ENCODE measurements at regions not wholly inside any gene's neighbourhood (a gene's known extent, or its start where the extent isn't known, plus 50 kb on each side); places are given as distances from the start of the nearest gene placed in this dataset.

DNA sequence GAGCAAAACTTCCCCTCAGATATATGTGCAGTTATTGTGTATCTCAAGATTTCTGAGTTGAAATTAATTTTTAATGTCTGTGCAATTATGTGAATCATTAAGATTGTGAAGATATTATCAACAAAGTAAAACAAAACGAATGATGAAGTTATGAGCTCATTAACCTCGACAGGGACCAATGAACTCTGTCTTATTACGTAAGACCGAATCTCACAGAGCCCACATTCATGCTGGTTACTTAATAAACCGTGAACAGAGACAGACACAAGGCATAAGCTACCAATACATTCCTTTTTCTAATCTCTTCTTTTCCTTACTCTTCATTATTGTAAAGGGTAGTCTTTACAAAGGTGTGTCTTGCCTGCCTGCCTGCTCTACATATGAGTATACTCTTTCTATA, 568.7 kb downstream of the RPS29 start:
- no peak for DNase-seq (ENCODE audit: low spot score)

DNA sequence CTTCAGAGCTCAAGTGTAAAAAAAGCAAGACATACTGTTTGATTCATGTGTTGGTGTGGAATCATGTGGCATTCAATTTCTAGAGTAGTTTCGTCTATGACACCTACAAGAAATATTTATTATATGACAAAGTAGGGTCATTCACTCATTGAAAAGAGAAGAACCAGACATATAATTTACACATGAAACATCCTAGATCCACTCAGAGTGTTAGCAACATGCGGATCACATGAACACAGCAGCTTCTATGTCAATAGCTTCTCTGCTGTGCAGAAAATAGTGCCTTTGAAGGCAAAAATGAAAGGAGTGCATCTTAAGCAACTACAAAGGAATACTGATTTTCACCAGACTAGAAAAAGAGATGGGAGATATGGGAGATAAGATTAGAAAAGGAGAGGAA, 569.8 kb downstream of the RPS29 start:
- DNase-seq (ENCODE audit: low spot score), result no peak

DNA sequence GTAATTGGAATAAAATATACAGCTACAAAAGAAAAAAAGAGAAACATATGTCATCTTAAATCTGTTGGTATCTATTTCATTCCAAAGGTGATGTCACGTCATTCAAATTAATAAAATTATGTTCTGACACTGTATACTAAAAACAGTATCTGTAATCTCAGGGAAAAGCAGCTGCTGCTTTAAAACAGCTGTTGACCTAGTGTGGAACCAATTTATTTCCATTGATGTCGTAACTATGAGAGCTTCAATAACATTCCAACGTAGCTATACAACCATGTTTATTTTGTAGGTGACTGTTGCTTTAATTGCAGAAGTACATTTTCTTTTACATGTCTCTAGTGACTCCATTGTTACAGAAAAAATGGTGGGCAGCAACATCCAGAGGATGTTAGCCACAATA, 571.7 kb downstream of the RPS29 start:
- no peak for DNase-seq (ENCODE audit: low spot score)

DNA sequence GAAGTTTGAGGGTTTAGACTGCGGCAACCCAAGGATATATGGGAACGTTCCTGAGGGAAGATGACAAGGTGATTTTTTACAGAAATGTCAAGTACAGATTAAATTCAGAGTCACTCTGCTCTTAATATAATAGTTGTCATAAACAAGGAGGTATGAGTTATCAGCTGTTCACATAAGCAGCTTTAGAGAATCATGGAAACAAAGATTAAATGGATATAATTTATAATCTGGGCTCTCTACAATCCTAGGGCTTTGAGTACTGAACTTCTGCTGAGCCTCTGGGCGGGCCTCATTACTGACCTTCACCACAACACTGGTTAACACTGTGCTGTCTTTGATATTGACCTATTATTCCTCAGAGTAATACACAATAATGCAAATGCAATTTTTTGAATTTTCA, 577.8 kb downstream of the RPS29 start:
- no peak for DNase-seq (ENCODE audit: low spot score)

DNA sequence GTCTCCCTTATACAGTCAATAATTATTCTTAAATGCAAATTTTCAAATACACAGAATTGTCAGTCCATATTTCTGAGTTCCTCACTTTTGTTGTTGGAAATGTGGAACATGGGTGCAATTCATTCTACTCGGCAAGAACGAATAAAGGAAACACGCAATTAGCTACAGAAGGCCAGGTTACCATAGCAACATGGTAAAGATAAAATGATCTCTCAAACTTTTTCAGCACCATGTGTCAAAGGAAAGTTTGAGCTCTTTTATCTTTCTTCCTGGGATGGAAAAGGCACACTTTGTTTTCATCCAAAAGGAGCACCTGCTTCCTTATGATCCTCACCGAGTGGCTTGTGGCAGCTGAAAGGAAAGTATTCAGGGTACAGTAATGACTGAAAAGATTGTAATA, 595.0 kb downstream of the RPS29 start:
- no peak for DNase-seq (ENCODE audit: low spot score)

DNA sequence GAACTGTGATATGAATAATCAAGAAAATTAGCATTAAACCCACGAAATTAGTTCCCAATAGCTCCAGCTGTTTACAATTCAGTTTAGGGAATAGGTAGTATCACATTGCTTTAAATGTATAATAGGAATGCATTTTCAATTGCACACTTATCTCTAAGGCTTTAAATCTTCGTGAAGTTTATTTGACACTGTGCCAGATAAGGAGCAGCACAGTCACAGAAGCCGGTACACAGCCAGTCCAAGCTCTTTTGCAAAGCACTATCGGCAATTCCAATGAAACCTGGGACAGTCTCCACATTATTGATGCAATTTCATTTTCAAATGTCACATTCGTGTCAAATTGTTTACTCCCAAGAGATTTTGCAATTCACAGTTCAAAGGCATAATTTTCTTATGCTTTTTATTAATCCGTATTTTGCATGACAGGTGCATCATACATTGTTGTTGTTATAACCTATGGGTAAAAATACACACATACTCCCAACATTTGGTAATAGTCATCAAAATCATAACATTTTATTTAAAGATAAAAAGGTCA, 602.8 kb downstream of the RPS29 start:
- no peak for DNase-seq (ENCODE audit: low spot score)

DNA sequence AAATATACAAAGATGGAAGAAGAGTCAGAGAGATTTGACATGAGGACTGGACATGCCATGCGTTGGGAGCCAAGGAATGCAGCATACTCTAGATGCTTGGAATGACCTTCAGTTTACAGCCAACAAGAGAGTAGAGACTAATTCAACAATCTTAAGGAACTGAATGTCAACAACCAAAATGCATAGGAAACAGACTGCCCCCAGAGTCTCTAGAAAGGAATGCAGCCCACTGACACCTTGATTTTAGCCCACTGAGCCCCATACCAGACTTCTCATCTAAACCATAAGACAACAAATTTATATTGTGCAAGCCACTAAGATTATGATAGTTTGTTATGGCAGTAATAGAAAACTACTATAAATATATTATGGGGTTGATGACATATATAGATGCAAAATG, 611.2 kb downstream of the RPS29 start:
- no peak for DNase-seq (ENCODE audit: low spot score)

DNA sequence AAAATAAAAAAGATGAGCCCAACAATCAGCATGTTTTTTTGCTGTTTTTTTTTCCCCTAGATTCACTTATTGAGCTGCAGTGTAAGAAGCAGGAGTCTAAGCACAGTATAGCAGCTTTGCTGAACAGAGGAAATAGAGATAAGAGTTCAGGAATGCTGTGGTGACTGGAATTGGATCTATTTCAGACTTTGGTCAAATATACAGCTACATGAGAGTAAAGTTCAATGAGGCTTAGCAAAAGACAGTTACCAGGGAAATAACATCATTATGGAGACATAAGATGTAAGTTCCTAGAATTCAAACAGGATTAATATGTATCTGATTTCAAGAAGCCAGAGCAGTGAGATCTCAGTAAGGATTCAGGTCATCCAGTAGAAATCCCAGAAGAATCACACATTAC, 613.0 kb downstream of the RPS29 start:
- no peak for DNase-seq (ENCODE audit: low spot score)

DNA sequence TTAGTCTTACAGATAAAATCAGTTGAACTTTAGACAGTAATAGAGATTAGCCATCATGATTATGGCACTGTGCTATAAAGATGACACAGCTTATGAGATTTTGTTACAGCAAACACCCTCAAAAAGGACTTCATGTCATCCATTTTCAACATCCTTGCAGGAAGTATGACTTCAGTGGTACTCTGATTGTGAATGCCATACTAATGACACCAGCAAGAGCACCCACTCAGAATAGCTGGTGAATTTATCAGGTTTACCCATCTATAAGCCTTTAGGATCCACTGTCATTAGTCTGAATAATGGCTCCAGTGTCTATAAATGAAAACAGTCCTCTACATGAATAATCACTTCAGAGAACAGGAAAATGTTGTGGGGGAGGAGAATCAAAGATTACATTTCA, 615.2 kb downstream of the RPS29 start:
- DNase-seq (ENCODE audit: low spot score), result no peak

DNA sequence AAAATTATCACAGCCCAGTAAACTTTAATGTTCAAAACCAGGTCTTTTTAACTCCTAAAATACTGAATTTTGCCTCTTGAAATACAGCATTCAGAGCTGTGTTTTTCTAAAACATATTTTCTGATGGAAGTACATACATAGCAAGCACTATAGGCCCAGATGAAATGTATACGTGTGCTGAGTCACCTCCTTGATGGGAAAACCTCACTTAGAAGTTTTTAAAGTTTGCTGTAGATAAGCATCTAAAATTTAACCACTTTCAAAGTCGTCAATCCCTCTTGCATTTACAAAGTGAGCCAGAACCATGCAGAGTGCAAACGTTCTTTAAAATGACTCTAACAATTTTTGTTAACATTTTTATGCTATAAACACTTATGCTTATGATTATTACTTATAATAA, 618.8 kb downstream of the RPS29 start:
- no peak for DNase-seq (ENCODE audit: low spot score)

DNA sequence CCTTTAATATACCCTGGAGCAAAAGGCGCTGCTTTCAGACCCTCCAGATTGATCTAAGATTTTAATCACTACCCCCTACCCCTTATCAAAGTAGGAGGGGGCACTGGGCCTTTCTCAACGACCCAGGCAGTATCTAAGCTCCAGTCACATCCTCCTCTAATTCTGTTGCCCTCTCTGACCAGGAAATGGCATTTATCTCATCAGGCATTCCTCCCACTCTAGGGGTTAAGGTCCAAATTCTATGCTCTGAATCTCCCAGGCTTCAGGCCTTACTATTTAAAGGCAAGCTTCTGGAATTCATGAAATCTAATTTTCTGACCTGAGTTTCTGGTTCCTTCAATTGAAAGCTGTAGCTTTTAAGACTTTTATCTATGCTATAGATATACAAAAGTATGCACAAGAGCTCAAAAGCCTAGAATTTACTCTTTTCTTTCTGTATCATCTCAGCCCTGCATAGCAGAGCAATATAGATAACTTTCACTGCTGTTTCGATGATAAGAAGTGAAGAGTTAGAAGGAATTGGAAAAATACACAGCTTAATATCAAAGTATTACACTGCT, 622.9 kb downstream of the RPS29 start:
- DNase-seq (ENCODE audit: low spot score), result no peak

DNA sequence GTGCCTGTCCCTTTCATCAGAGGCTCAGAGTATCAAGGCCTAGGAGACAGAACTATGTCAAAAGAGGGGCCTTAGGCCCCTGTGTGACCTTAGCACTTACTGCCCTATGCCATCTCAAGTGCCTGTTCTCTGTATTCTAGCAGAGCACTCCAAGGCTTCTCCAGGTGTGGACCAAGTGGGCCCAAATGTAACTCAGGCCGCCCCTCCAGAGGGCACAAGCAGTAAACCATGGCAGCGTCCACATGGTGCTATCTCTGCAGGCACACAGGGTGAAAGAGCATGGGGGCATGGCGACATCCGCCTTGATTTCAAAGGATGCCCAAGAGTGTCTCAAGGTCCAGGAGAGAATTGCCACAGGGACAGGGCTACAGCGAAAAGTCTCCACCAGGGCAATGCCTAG, 628.7 kb downstream of the RPS29 start:
- no peak for DNase-seq (ENCODE audit: low spot score)

DNA sequence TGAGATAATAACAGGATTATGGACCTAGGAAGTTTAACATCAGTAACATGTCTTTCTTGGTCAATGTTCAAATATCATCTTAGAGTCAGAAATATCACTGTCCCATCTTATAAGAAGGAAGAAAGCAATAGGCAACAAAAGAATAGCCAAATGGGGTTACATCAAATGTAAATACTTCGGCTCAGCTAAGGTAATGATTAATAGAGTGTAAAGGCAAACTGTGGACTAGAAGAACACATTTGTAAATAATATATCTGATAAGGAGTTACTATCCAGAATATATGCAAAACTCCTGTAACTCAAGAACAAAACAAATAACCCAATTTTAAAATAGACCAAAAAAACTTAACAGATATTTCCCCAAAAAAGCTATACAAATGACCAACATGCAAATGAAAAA, 630.3 kb downstream of the RPS29 start:
- DNase-seq (ENCODE audit: low spot score), result no peak

DNA sequence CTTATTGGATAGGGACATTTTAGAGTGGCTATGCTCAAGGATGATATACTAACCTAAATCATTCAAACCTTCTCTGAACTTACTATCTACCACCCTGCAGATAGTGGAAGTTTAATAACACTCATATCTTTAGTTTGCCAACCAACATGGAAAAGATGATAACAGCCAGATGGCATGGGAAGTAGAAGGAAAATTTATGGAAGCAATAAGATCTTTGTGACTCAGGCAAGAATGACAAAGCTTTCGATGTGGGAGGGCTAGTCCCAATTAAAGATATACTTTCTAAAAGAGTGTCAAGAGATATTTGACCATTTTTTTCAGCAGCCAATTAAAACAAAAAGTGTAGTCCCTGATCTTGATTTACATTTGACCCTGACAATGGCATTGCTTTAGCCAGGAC, 631.7 kb downstream of the RPS29 start:
- DNase-seq (ENCODE audit: low spot score), result no peak

DNA sequence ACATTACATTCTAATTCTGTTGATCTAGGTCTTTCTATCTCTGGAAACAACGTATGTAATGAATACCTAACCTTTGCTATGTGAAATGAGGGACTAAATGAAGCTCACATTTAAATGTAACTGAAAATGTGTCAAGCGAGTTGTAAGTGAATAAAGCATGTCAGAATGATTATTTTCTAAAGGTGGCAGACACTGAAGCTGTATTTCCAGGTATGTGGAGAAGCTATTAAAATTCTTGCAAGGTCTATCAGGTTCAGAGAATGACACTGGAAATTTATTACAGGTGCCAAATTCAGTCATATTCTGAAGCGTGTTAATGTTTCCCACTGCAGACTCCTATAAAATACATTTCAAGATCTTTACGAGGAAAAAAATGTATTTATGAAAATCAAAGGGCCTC, 641.4 kb downstream of the RPS29 start:
- DNase-seq (ENCODE audit: low spot score), result no peak

DNA sequence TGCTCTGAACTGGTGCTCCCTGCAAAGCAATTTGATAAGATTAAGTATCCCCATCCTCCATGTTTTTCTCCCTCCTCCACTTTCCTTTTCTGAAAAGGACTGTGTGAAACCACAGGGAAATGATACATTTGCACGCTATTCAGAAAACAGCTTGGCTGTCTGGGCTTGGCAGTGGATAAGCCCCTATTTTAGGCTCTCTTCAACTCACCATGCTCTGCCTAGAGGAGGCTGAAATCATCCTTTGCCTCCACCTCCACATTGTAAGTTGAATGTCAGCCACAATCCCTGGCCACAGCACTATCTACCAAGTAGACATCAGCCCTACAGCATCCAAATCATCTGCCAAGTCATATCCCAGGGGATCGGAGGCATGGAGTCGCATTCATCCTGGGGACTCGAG, 642.3 kb downstream of the RPS29 start:
- no peak for DNase-seq (ENCODE audit: low spot score)

DNA sequence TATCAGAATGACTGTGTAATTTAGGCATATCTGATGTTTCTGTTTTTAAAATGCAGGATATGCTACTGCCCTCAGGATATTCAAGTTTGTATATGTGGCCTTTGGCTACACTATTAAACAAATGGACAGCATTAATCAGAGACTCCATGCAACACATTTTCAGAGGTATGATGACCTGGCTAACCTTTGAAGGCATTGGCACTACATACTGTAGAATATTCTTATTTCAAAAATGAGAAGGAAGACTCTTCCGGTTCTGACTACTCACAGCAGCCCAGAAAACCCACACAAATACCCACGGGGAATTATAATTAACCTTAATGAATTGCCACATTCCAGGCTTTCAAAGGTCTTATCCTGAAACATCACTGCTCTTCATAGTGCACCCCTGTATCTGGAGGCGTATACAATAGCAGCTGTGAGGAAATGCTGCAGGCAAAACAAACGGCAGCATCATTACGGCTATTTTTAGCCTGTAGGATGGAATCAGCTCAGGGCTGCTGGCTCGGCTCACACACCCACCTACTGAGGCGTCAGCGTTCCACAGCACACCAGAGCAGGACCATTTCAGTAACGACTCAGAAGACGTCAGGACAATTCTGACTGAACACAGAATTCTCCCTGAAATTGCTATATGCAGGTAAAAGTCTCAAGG, 648.5 kb downstream of the RPS29 start:
- no peak for DNase-seq (ENCODE audit: low spot score)

DNA sequence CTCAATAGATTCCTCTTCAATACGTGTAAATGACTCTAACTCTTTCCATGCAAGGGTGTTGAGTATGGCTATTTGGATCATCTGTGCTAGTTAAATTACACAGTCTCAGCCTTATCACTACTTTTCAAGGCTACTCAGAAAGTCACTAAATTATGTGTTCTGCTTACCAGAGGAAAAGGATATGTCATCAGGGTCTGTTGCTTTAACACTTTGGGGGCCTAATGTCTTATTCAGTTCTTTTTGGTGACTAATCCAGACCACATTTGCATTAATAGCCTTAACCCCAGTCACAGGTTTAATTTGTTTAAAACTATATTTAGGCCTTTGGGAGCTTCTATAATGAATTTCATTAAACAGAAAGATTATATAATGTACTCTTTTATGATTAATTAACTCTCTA, 649.3 kb downstream of the RPS29 start:
- DNase-seq (ENCODE audit: low spot score), result no peak

DNA sequence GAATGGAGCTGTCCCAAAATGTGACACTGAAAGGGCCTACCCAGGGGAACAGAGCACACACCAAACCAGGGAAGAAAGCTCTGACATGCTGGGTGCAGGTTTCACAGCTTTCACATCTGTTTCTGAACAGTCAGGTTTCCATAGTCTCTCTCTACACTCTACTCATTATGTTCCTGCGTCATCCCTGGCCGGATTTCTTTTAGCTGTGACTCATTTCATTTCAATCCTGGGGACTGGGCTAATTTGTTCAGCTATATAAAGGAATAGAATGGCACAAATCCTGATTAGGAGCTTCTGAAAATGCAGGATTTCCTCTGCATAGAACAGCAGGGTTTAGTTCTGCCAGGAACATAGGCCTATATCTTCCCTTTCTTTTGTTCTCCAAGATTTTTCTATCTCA, 649.8 kb downstream of the RPS29 start:
- no peak for DNase-seq (ENCODE audit: low spot score)

DNA sequence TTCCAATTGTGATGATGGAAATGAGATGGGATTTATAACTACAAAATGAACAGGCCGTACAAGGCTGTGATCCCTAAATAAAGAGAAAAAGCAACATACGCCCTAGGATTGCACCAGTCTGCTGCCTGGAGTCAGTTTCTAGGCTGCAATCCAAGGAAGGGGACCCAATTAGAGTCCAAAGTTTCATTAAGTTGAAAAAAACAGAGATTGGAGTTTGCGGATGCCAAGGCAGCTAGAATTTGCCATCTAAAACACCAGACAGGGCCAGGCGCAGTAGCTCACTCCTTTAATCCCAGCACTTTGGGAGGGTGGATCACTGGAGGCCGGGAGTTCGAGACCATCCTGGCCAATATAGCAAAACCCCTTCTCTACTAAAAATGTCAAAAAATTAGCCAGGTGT, 661.0 kb downstream of the RPS29 start:
- DNase-seq (ENCODE audit: low spot score), result no peak

DNA sequence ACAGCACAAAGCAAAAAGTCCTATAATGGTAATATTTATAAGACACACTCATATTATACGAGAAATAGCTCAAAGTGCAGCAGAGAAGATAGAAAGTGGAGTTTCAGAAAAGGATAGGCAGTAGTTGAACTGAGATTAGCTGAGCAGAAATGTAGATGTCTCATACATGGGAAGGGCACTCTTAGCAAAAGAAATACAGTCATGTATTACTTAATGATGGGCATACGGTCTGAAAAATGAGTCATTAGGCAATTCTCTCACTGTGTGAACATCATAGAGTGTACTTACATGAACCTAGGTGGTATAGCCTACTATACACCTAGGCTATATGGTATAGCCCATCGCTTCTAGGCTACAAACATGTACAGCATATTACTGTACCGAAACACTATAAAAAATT, 671.3 kb downstream of the RPS29 start:
- DNase-seq (ENCODE audit: low spot score), result no peak

DNA sequence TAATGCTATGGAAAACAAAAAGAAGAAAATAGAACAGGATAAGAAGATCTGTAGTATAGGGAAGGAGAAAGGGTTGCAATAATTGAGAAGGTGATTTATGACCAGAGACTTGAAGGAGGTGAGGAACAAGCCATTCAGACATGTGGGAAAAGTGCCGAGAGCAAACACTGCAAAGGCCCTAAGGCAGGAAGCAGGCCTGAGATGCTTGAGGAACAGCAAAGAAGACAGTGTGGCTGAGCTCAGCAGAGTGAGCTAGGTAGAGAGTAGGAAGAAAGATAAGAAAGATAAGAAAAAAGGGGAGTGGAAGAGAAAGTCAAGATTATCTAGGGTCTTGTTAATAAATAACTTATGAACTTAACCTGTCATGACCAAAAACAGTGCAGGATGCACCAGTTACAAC, 671.8 kb downstream of the RPS29 start:
- no peak for DNase-seq (ENCODE audit: low spot score)

DNA sequence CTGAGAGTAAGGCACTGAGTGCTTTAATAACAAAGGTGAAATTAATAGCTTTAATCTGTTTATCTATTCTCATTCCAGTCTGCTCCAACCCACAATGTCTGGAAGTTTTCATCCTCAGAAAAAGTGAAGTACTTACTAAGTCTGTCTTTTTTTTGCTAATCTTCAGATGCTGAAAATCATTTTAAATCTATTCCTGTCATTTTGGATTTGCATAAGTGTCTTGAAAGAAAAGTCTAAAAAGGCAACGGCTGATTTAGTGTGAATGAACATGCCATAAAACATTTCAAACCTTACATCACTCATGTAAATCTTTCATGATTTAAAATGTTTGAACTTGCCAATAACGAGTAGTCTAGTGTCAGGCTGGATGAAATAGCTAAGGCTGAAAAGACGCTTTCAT, 685.6 kb downstream of the RPS29 start:
- no peak for DNase-seq (ENCODE audit: low spot score)

DNA sequence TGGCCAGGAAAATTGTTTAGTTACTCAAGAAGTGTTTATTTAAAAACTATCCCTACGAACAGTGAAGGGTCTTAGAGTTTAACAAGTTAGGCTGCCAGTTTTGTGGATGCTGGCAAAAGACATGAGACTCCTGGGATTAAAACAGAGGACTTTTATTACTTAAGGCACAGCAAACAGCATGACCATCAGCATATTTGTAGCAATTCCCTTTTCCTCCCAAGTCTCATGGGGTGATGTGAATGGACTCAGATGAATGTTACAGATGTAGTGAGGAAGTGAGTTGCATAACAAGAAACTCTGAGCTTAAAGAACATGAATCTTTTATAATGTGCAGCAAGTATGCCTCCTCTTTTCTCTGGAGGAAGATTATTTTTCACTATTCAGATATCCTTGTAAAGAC, 695.8 kb downstream of the RPS29 start:
- no peak for DNase-seq (ENCODE audit: low spot score)

Measured in HT-29 (cell line).